GM12878 (cell line): ENCODE measurements at regions not wholly inside any gene's neighbourhood (a gene's known extent, or its start where the extent isn't known, plus 50 kb on each side); places are given as distances from the start of the nearest gene placed in this dataset.

Experiments
- ATAC-seq: fragments of 200-7000 bp; cut with Tn5 transposase; 3 replicates; pipeline ENCODE4 v1.9.1; 2020; ENCODE audit warnings: mild to moderate bottlenecking, moderate library complexity
- BruUV-seq: library from RNA; stranded (reverse); fragments of 400-500 nt; replicated peaks from 2 replicates; lab custom pipeline; 2021; lab: Mats Ljungman, UMichigan
- CTCF ChIA-PET: fragments of 300-600 bp; sonication (Branson Sonifier 250); formaldehyde crosslinking; extraction: SDS; loops from one replicate; lab custom pipeline; 2021; ENCODE audit warnings: inconsistent platforms; lab: Yijun Ruan, JAX
- POLR2A ChIA-PET: fragments of 350-600 bp; formaldehyde crosslinking; extraction: SDS; loops from one replicate; lab custom pipeline; 2021; ENCODE audit warnings: inconsistent platforms; lab: Charles Lee
- RAD21 ChIA-PET: fragments of 300-600 bp; sonication (Branson Sonifier 250); formaldehyde crosslinking; loops from one replicate; lab custom pipeline; 2023; ENCODE audit warnings: antibody characterized with exemption; ENCODE audit not compliant: unreplicated experiment; lab: Charles Lee
- SMC1A ChIA-PET: fragments of 300-600 bp; sonication (Branson Sonifier 250); formaldehyde crosslinking; loops from one replicate; lab custom pipeline; 2023; ENCODE audit not compliant: unreplicated experiment, uncharacterized antibody; lab: Charles Lee
- DNase-seq: peaks from one replicate; pipeline ENCODE4 v3.0.0-alpha.2; 2011; ENCODE audit warnings: low read depth, low spot score
- FAIRE-seq: peaks from 3 replicates; lab custom pipeline; 2011; peaks lifted over from hg19 to GRCh38; lab: Jason Lieb, UNC
- H2AFZ ChIP-seq: 2 replicates; pipeline ENCODE4 v1.6.0; 2011; ENCODE audit warnings: low read depth, low read length, control low read depth; ENCODE audit not compliant: control insufficient read depth
- H3K27ac ChIP-seq: 2 replicates; pipeline ENCODE4 v1.5.1; 2011; ENCODE audit warnings: control low read depth; ENCODE audit not compliant: control insufficient read depth, insufficient read depth
- H3K27me3 ChIP-seq, 2 experiments: replicated peaks in 1 of 2; 2 replicates each; pipeline versions ENCODE4 v1.6.0 to v1.6.1; 2011; ENCODE audit warnings: low read length in 1 of 2; ENCODE audit not compliant: control insufficient read depth in 2 of 2, insufficient read depth in 2 of 2
- H3K36me3 ChIP-seq, 2 experiments: 2 replicates each; pipeline ENCODE4 v1.5.1; 2011; ENCODE audit warnings: low read length in 1 of 2; ENCODE audit not compliant: control insufficient read depth in 2 of 2, insufficient read depth in 2 of 2
- H3K4me1 ChIP-seq: 2 replicates; pipeline ENCODE4 v1.6.1; 2011; ENCODE audit warnings: mild to moderate bottlenecking, low read length, moderate library complexity, mixed read lengths; ENCODE audit not compliant: control insufficient read depth, insufficient read depth
- H3K4me2 ChIP-seq: 2 replicates; pipeline ENCODE4 v1.6.0; 2011; ENCODE audit warnings: control low read depth; ENCODE audit not compliant: control insufficient read depth, insufficient read depth
- H3K4me3 ChIP-seq: fragments of 200-600 bp; sonication (generic); 2 replicates; pipeline ENCODE4 v1.5.1; 2016
- H3K79me2 ChIP-seq: 2 replicates; pipeline ENCODE4 v1.6.0; 2011; ENCODE audit warnings: low read length; ENCODE audit not compliant: control insufficient read depth, insufficient read depth
- H3K9ac ChIP-seq: 2 replicates; pipeline ENCODE4 v1.8.0; 2011; ENCODE audit warnings: low read length, control low read depth, mixed read lengths; ENCODE audit not compliant: control insufficient read depth, insufficient read depth
- H3K9me3 ChIP-seq: replicated peaks from 3 replicates; pipeline ENCODE4 v1.5.1; 2011; ENCODE audit warnings: mild to moderate bottlenecking, low read length; ENCODE audit not compliant: control insufficient read depth, insufficient read depth
- H4K20me1 ChIP-seq: 2 replicates; pipeline ENCODE4 v1.6.0; 2011; ENCODE audit not compliant: control insufficient read depth, insufficient read depth
- CBX3 ChIP-seq: fragments of 200-600 bp; sonication (generic); IDR thresholded peaks from 2 replicates; pipeline ENCODE4 v1.6.1; 2016; ENCODE audit warnings: low read depth, borderline replicate concordance
- GATAD2B ChIP-seq: fragments of 450-650 bp; conservative IDR thresholded peaks from 2 replicates; pipeline ENCODE4 v1.6.1; 2017; ENCODE audit warnings: low read depth, mild to moderate bottlenecking, moderate library complexity
- JUNB ChIP-seq: IDR thresholded peaks from 2 replicates; pipeline ENCODE4 v1.6.1; 2016; ENCODE audit warnings: antibody characterized with exemption, mild to moderate bottlenecking
- RELA ChIP-seq: fragments of 450-650 bp; IDR thresholded peaks from 2 replicates; pipeline ENCODE4 v1.8.0; 2014; ENCODE audit warnings: borderline replicate concordance; ENCODE audit not compliant: partially characterized antibody
- SP1 ChIP-seq: IDR thresholded peaks from one replicate; pipeline ENCODE4 v1.6.1; 2011; ENCODE audit warnings: low read depth, low read length
- WGBS: methylation state at CpG from one replicate; pipeline ENCODE4 v1.1.6; 2016; ENCODE audit warnings: low lambda C conversion rate; ENCODE audit not compliant: insufficient replicate concordance, insufficient coverage; ENCODE audit errors: missing lambda C conversion rate; 5-methylcytosine and 5-hydroxymethylcytosine counted together
- in situ Hi-C: fragments of 300-500 bp; cut with MboI; formaldehyde crosslinking; loops from 9 replicates; pipeline ENCODE4 v1.14.3; 2018; ENCODE audit warnings: mixed read lengths
- intact Hi-C: fragments of 100-400 bp; cut with micrococcal nuclease; formaldehyde crosslinking; loops from one replicate; pipeline ENCODE4 v1.14.2; 2022; ENCODE audit not compliant: unreplicated experiment
- TF ChIP-seq, protein P1 (sequence below): fragments of 450-650 bp; conservative IDR thresholded peaks from 2 replicates; pipeline ENCODE4 v1.6.1; 2017; ENCODE audit warnings: mild to moderate bottlenecking, moderate library complexity
- TF ChIP-seq, protein P2 (sequence below): IDR thresholded peaks from 2 replicates; pipeline ENCODE4 v1.6.1; 2011; ENCODE audit warnings: low read depth, low read length, improper control_type of control experiment, borderline replicate concordance

DNA sequence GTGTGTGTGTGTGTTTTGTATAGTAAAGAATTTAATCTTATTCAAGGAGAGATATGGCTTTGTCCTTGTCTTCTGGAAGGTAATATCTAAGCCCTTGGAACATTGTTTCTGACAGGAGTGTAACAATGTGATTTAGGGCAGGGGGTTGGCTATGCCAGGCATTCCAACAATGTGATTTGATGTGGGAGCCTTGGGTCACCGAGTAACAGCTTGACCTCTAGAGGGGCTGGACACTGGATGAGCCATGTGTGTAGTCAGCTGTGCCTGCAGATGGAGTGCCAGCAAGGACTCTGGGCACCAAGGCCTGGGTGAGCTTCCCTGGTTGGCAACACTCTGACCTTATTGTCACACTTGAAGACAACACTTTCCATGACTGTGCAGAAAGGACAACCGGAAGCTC lies 336.1 kb upstream of the ZP4 start:
- no peaks in the 10 kb centered on the region; the same call in 2 of the 3 replicates for H3K9me3 ChIP-seq
- H3K27me3 ChIP-seq = no peaks in the 10 kb centered on the region
- H3K27ac ChIP-seq = no peak overlapping the region
- ATAC-seq = no peak
- intact Hi-C loops = no loop called here
- H2AFZ ChIP-seq = no peak overlapping the region
- ChIA-PET POLR2A (no interaction called here), SMC1A (interaction anchor here (1.4 kb wide), 1 partner anchor 40 kb away, joined by 3 read pairs; no protein-coding TSS in a partner anchor), CTCF (interaction anchor here (0.9 to 2.6 kb wide), 5 partner anchors 11 to 376 kb away, joined by 3 to 8 read pairs (median 4); no protein-coding TSS in a partner anchor), RAD21 (no interaction called here)
- TF ChIP-seq JUNB = no peak
- no peak for TF ChIP-seq SP1
- no peak for TF ChIP-seq GATAD2B
- TF ChIP-seq, protein P1, sequence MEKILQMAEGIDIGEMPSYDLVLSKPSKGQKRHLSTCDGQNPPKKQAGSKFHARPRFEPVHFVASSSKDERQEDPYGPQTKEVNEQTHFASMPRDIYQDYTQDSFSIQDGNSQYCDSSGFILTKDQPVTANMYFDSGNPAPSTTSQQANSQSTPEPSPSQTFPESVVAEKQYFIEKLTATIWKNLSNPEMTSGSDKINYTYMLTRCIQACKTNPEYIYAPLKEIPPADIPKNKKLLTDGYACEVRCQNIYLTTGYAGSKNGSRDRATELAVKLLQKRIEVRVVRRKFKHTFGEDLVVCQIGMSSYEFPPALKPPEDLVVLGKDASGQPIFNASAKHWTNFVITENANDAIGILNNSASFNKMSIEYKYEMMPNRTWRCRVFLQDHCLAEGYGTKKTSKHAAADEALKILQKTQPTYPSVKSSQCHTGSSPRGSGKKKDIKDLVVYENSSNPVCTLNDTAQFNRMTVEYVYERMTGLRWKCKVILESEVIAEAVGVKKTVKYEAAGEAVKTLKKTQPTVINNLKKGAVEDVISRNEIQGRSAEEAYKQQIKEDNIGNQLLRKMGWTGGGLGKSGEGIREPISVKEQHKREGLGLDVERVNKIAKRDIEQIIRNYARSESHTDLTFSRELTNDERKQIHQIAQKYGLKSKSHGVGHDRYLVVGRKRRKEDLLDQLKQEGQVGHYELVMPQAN = no peak
- TF ChIP-seq RELA = no peak
- TF ChIP-seq, protein P2, sequence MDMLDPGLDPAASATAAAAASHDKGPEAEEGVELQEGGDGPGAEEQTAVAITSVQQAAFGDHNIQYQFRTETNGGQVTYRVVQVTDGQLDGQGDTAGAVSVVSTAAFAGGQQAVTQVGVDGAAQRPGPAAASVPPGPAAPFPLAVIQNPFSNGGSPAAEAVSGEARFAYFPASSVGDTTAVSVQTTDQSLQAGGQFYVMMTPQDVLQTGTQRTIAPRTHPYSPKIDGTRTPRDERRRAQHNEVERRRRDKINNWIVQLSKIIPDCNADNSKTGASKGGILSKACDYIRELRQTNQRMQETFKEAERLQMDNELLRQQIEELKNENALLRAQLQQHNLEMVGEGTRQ = no peak
- no peak for TF ChIP-seq CBX3
- no peak overlapping the region for H3K9ac ChIP-seq
- H4K20me1 ChIP-seq = no peaks in the 10 kb centered on the region
- H3K79me2 ChIP-seq = no peaks in the 10 kb centered on the region
- H3K4me2 ChIP-seq = no peak overlapping the region
- H3K36me3 ChIP-seq = no peaks in the 10 kb centered on the region
- H3K4me1 ChIP-seq = no peaks in the 10 kb centered on the region
- no peak for FAIRE-seq
- whole genome bisulfite sequencing = 0% methylated on average over 2 of the region's 2 CpGs
- in situ Hi-C loops = no loop called here
- BruUV-seq = no TSS peak
- no peak for DNase-seq
- no peak overlapping the region for H3K4me3 ChIP-seq
